ENCODE measurements at regions not wholly inside any gene's neighbourhood (a gene's known extent, or its start where the extent isn't known, plus 50 kb on each side); places are given as distances from the start of the nearest gene placed in this dataset.

- Histone ChIP-seq H3K4me1 (no peaks in the 10 kb centered on the region), H3K36me3 (no peaks in the 10 kb centered on the region), H3K9me3 (no peaks in the 10 kb centered on the region), H3K4me3 (no peak overlapping the region), H3K27me3 (no peaks in the 10 kb centered on the region), H3K27ac (no peak overlapping the region)
- no peak for TF ChIP-seq POLR2AphosphoS5 (IDR thresholded peaks at IDR 0.05)
- TF ChIP-seq POLR2A (IDR thresholded peaks at IDR 0.05), result no peak
- no peak for TF ChIP-seq CTCF (IDR thresholded peaks at IDR 0.05)
- DNase-seq (ENCODE audit: low spot score in 2 of 2), result no peak
- intact Hi-C loops (cut with DNase I; ENCODE audit: low total_unique reads), result no loop called here
Observed at GRCh38 chr2:15773204-15773603, 167.1 kb upstream of the MYCN start.

GRCh38 chr2:15773846-15774245, 166.5 kb upstream of the MYCN start:
- H3K27me3 ChIP-seq, result no peaks in the 10 kb centered on the region
- H3K36me3 ChIP-seq, result no peaks in the 10 kb centered on the region
- no peaks in the 10 kb centered on the region for H3K4me1 ChIP-seq
- H3K27ac ChIP-seq, result no peak overlapping the region
- intact Hi-C loops (cut with DNase I; ENCODE audit: low total_unique reads), result no loop called here
- DNase-seq (ENCODE audit: low spot score in 2 of 2), result no peak
- TF ChIP-seq CTCF (IDR thresholded peaks at IDR 0.05), result no peak
- no peak for TF ChIP-seq POLR2AphosphoS5 (IDR thresholded peaks at IDR 0.05)
- no peak for TF ChIP-seq POLR2A (IDR thresholded peaks at IDR 0.05)
- no peak overlapping the region for H3K4me3 ChIP-seq
- H3K9me3 ChIP-seq, result no peaks in the 10 kb centered on the region

GRCh38 chr2:15775753-15776628, 164.4 kb upstream of the MYCN start:
- no peak for TF ChIP-seq POLR2A (IDR thresholded peaks at IDR 0.05)
- no peak for TF ChIP-seq POLR2AphosphoS5 (IDR thresholded peaks at IDR 0.05)
- no peak for TF ChIP-seq CTCF (IDR thresholded peaks at IDR 0.05)
- Histone ChIP-seq H3K27ac (no peak overlapping the region), H3K36me3 (no peaks in the 10 kb centered on the region), H3K9me3 (no peaks in the 10 kb centered on the region), H3K4me3 (no peak overlapping the region), H3K4me1 (no peaks in the 10 kb centered on the region), H3K27me3 (no peaks in the 10 kb centered on the region)
- DNase-seq (ENCODE audit: low spot score in 2 of 2), result no peak
- intact Hi-C loops (cut with DNase I; ENCODE audit: low total_unique reads), result no loop called here

- Histone ChIP-seq H3K9me3 (no peaks in the 10 kb centered on the region), H3K36me3 (no peaks in the 10 kb centered on the region), H3K27ac (no peak overlapping the region), H3K4me1 (no peaks in the 10 kb centered on the region), H3K4me3 (no peak overlapping the region), H3K27me3 (no peaks in the 10 kb centered on the region)
- TF ChIP-seq POLR2A (IDR thresholded peaks at IDR 0.05) (no peak), CTCF (IDR thresholded peaks at IDR 0.05) (no peak), POLR2AphosphoS5 (IDR thresholded peaks at IDR 0.05) (no peak)
- no peak for DNase-seq (ENCODE audit: low spot score in 2 of 2)
- intact Hi-C loops (cut with DNase I; ENCODE audit: low total_unique reads), result no loop called here
Observed at GRCh38 chr2:15776629-15776919, 163.8 kb upstream of the MYCN start.

GRCh38 chr2:15776992-15777702, 163.2 kb upstream of the MYCN start:
- H3K4me1 ChIP-seq, result no peaks in the 10 kb centered on the region
- DNase-seq (ENCODE audit: low spot score in 2 of 2), result no peak

More at GRCh38 chr2:15776992-15777702, 163.2 kb upstream of the MYCN start:
- no peaks in the 10 kb centered on the region for H3K27me3 ChIP-seq
- no peaks in the 10 kb centered on the region for H3K9me3 ChIP-seq
- intact Hi-C loops (cut with DNase I; ENCODE audit: low total_unique reads), result no loop called here
- no peaks in the 10 kb centered on the region for H3K36me3 ChIP-seq
- TF ChIP-seq POLR2A (IDR thresholded peaks at IDR 0.05) (no peak), CTCF (IDR thresholded peaks at IDR 0.05) (no peak), POLR2AphosphoS5 (IDR thresholded peaks at IDR 0.05) (no peak)
- no peak overlapping the region for H3K27ac ChIP-seq
- no peak overlapping the region for H3K4me3 ChIP-seq
